HUES6 (cell line): ENCODE measurements at regions not wholly inside any gene's neighbourhood (a gene's known extent, or its start where the extent isn't known, plus 50 kb on each side); places are given as distances from the start of the nearest gene placed in this dataset.

Experiments
- H3K27ac ChIP-seq: 2 replicates; pipeline ENCODE4 v1.7.0; 2013; ENCODE audit warnings: low read depth, mild to moderate bottlenecking, low read length, inconsistent platforms
- H3K27me3 ChIP-seq: 2 replicates; pipeline ENCODE4 v1.6.1; 2013; ENCODE audit warnings: low read length; ENCODE audit not compliant: control insufficient read depth, insufficient read depth
- H3K36me3 ChIP-seq: 2 replicates; pipeline ENCODE4 v1.6.1; 2013; ENCODE audit warnings: low read length; ENCODE audit not compliant: control insufficient read depth, insufficient read depth
- H3K4me1 ChIP-seq: 2 replicates; pipeline ENCODE4 v1.6.1; 2013; ENCODE audit warnings: low read length; ENCODE audit not compliant: control insufficient read depth, insufficient read depth
- H3K4me3 ChIP-seq: 2 replicates; pipeline ENCODE4 v1.5.1; 2013; ENCODE audit warnings: low read depth, low read length
- H3K9ac ChIP-seq: one replicate; pipeline ENCODE4 v1.6.1; 2013; ENCODE audit warnings: mild to moderate bottlenecking, low read length
- H3K9me3 ChIP-seq: 2 replicates; pipeline ENCODE4 v1.6.1; 2013; ENCODE audit warnings: low read depth, low read length; ENCODE audit not compliant: control insufficient read depth, insufficient read depth

GRCh38 chr14:85273099-85273677 lies 256.8 kb upstream of the FLRT2 start:
- no peak overlapping the region for H3K4me3 ChIP-seq
- H3K27me3 ChIP-seq, result no peaks in the 10 kb centered on the region
- H3K9ac ChIP-seq, result no peak overlapping the region
- no peaks in the 10 kb centered on the region for H3K36me3 ChIP-seq
- H3K27ac ChIP-seq, result no peak overlapping the region
- no peaks in the 10 kb centered on the region for H3K4me1 ChIP-seq
- H3K9me3 ChIP-seq, result no peaks in the 10 kb centered on the region

- Histone ChIP-seq H3K9me3 (no peaks in the 10 kb centered on the region), H3K4me3 (no peak overlapping the region), H3K36me3 (no peaks in the 10 kb centered on the region), H3K27me3 (no peaks in the 10 kb centered on the region), H3K27ac (no peak overlapping the region), H3K9ac (no peak overlapping the region), H3K4me1 (no peaks in the 10 kb centered on the region)
These were observed 256.0 kb upstream of the FLRT2 start for GRCh38 chr14:85273952-85274351.

DNA sequence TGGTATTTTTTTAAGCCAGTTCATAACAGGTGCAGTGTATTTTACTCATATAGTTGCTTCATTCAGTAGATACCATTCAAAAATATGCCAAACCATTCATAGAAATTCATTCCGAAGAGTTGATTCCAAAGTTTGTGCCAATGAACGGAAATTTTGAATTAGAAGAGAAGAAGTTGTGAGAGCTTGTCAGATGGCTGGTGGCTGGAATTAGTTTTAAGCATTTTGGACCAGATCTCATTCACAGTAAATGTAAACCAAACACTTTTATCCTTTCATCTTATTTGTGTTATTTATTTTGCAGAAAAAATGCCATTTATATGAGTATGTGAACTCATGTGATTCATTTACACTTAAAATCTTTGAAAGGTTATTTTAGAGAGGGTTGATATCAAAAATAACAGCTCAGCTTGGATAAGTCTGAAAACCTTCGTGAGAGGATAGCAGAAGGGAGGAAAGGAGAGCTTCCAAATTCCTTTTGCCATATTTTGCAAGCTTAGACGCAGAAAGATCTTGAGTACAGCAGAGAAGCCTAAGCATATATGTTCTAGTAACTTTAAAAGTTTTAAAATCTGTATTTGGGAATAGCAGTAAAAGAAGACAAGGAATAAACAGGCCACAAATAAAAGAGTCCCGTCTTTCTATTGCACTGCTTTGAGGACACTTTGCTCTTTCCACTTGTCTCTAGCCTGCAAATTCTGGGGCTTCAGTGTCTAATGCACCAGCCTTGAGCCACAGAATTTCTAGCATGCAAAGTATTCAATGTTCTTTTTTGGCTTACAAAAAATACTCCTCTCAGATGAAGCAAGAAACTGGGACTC lies 253.6 kb upstream of the FLRT2 start:
- H3K27me3 ChIP-seq, result no peaks in the 10 kb centered on the region
- no peaks in the 10 kb centered on the region for H3K9me3 ChIP-seq
- H3K36me3 ChIP-seq, result no peaks in the 10 kb centered on the region
- H3K4me1 ChIP-seq, result no peaks in the 10 kb centered on the region
- H3K9ac ChIP-seq, result no peak overlapping the region
- no peak overlapping the region for H3K4me3 ChIP-seq
- no peak overlapping the region for H3K27ac ChIP-seq

DNA sequence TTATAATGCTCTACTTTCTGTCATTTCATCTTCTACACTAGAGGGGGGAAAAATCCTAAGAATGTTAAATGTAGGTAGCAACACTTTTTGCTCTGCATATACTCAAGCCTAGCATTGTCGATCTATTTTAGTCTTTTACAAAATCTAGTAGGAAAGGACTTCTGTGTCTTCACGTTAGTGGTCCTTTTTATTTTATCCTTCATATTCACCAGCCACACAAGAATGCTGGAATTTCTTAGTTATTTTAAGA lies 253.0 kb upstream of the FLRT2 start:
- Histone ChIP-seq H3K36me3 (no peaks in the 10 kb centered on the region), H3K27me3 (no peaks in the 10 kb centered on the region), H3K9me3 (no peaks in the 10 kb centered on the region), H3K9ac (no peak overlapping the region), H3K27ac (no peak overlapping the region), H3K4me1 (peaks cover under 1% of the 10 kb centered on the region; the same call in 1 of the 2 replicates), H3K4me3 (no peak overlapping the region)

DNA sequence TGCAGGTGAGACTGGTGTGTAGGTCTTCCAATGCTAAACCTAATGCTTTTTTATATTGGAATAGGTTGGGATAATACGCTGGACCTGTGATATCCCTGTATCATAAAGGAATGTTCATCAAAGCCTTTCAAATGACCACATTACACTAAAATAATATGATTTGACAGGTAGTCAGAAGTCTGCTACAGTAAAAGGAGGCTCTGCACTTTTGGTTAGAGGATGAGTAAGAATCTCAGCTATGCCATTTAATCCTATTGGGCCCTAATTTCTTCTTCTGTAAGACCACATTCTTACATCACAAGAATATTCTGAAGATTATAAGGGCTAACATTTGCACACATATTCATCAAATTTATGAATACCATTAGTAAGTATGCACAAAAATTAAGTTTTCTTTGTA lies 250.5 kb upstream of the FLRT2 start:
- no peak overlapping the region for H3K4me3 ChIP-seq
- H3K4me1 ChIP-seq, result peaks cover 3% of the 10 kb centered on the region; the same call in 1 of the 2 replicates
- H3K9me3 ChIP-seq, result no peaks in the 10 kb centered on the region
- no peak overlapping the region for H3K9ac ChIP-seq
- H3K27me3 ChIP-seq, result no peaks in the 10 kb centered on the region
- no peak overlapping the region for H3K27ac ChIP-seq
- no peaks in the 10 kb centered on the region for H3K36me3 ChIP-seq

DNA sequence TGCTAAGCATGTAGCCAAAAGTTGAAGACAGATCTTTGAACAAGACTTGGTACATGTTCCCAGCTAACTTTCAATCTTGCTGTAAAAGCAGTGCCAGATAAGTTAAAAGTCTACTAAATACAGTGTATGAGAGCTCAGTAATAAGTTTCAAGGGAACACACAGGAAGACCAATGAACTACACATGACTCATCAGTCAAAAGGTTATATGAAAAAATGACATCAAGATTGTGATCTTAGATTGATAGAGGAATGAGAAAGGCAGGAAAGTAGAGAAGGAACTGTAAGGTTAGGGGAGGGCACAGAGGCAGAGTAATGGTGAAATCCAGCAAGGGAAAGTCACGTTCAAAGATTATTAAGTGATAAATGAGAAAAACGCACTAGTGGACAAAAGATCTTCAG lies 249.9 kb upstream of the FLRT2 start:
- Histone ChIP-seq H3K27ac (no peak overlapping the region), H3K27me3 (no peaks in the 10 kb centered on the region), H3K4me3 (no peak overlapping the region), H3K36me3 (no peaks in the 10 kb centered on the region), H3K9ac (no peak overlapping the region), H3K9me3 (no peaks in the 10 kb centered on the region), H3K4me1 (peaks cover 3% of the 10 kb centered on the region; the same call in 1 of the 2 replicates)

DNA sequence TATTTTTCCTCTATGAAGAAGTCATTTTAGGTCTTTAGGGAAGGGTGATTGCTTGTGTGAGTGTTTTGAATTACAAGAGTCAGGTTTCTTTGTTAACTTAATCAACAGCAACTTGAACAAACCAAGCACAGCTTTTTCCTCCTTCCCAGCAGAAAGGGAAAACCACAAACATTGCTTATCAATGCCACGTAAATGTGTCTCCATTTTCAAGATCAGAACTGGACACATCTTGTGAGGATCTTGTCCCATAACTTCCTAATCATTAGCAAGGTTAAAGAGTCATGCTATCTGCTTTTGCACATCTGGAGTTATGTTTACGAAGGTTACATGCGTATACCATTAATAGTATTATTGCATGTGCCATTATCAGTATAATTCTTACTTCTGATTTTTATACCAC lies 248.0 kb upstream of the FLRT2 start:
- H3K27ac ChIP-seq, result no peak overlapping the region
- peaks cover 3% of the 10 kb centered on the region; the same call in 1 of the 2 replicates for H3K4me1 ChIP-seq
- H3K9me3 ChIP-seq, result no peaks in the 10 kb centered on the region
- no peak overlapping the region for H3K4me3 ChIP-seq
- H3K27me3 ChIP-seq, result no peaks in the 10 kb centered on the region
- no peak overlapping the region for H3K9ac ChIP-seq
- no peaks in the 10 kb centered on the region for H3K36me3 ChIP-seq

- Histone ChIP-seq H3K9ac (no peak overlapping the region), H3K9me3 (no peaks in the 10 kb centered on the region), H3K4me1 (no peaks in the 10 kb centered on the region), H3K27ac (no peak overlapping the region), H3K4me3 (no peak overlapping the region), H3K36me3 (no peaks in the 10 kb centered on the region), H3K27me3 (no peaks in the 10 kb centered on the region)
These were observed 241.9 kb upstream of the FLRT2 start for GRCh38 chr14:85288041-85288440.

- Histone ChIP-seq H3K9me3 (no peaks in the 10 kb centered on the region), H3K4me3 (no peak overlapping the region), H3K9ac (no peak overlapping the region), H3K4me1 (no peaks in the 10 kb centered on the region), H3K27me3 (no peaks in the 10 kb centered on the region), H3K36me3 (no peaks in the 10 kb centered on the region), H3K27ac (no peak overlapping the region)
These were observed 238.2 kb upstream of the FLRT2 start for GRCh38 chr14:85291731-85292130.

GRCh38 chr14:85293612-85294234 lies 236.2 kb upstream of the FLRT2 start:
- no peak overlapping the region for H3K4me3 ChIP-seq
- no peaks in the 10 kb centered on the region for H3K9me3 ChIP-seq
- no peaks in the 10 kb centered on the region for H3K4me1 ChIP-seq
- no peaks in the 10 kb centered on the region for H3K27me3 ChIP-seq
- no peaks in the 10 kb centered on the region for H3K36me3 ChIP-seq
- no peak overlapping the region for H3K9ac ChIP-seq
- H3K27ac ChIP-seq, result no peak overlapping the region

- no peak overlapping the region for H3K4me3 ChIP-seq
- no peak overlapping the region for H3K9ac ChIP-seq
- no peak overlapping the region for H3K27ac ChIP-seq
- no peaks in the 10 kb centered on the region for H3K27me3 ChIP-seq
- H3K4me1 ChIP-seq, result no peaks in the 10 kb centered on the region
- no peaks in the 10 kb centered on the region for H3K36me3 ChIP-seq
- H3K9me3 ChIP-seq, result no peaks in the 10 kb centered on the region
These were observed 234.6 kb upstream of the FLRT2 start for GRCh38 chr14:85295318-85295717.
